ENCODE measurements at regions not wholly inside any gene's neighbourhood (a gene's known extent, or its start where the extent isn't known, plus 50 kb on each side); places are given as distances from the start of the nearest gene placed in this dataset.

DNA sequence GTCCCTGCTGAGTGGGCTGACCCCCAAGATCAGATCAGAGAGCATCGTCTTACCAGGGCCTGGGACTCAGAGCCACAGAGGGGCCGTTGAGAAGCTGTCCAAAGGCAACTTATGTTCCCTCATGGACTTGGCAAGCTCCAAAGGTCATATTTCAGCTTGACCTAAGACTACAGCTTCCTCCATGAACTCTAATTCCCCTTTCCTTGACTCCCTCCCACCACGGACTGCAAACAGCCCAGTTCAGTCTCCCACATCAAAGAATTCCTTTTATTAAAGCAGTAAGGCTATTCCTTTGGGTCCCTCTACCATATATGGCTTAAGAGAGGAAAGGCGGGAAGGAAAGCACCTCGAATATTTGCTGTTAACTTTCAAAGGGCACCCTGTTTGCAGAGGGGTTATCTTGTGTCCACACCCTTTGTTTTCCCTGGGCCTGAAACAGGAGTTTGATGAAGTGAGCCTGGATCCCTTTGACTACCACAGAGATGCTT, 146.1 kb upstream of the THBS1 start:
- no peaks in the 10 kb centered on the region for H3K9me3 ChIP-seq
- no peak overlapping the region for H3K4me2 ChIP-seq
- CTCF ChIA-PET = interaction anchor here (0.7 kb wide), 1 partner anchor 340 kb away, joined by 4 read pairs; no protein-coding TSS in a partner anchor
- DNase-seq (ENCODE audit: low read depth in 1 of 2, low spot score in 1 of 2) (no peak), FAIRE-seq (no peak), ATAC-seq (no peak)
- POLR2A ChIA-PET = no interaction called here
- TF ChIP-seq EHMT2 (IDR thresholded peaks at IDR 0.05; ENCODE audit: low read depth) (no peak), FOSL2 (IDR thresholded peaks at IDR 0.05) (no peak), FOSL2 (CRISPR knock-in tag; IDR thresholded peaks at IDR 0.05) (no peak), TP53 (CRISPR knock-in tag; IDR thresholded peaks at IDR 0.05) (no peak), CBX2 (IDR thresholded peaks at IDR 0.05; ENCODE audit: borderline replicate concordance, low read depth) (no peak)
- peaks cover 8% of the 10 kb centered on the region for H3K4me1 ChIP-seq
- no peak overlapping the region for H3K4me3 ChIP-seq
- no peak overlapping the region for H3K27ac ChIP-seq
- WGBS (ENCODE audit: missing lambda C conversion rate) = 48% methylated on average over 5 of the region's 5 CpGs

DNA sequence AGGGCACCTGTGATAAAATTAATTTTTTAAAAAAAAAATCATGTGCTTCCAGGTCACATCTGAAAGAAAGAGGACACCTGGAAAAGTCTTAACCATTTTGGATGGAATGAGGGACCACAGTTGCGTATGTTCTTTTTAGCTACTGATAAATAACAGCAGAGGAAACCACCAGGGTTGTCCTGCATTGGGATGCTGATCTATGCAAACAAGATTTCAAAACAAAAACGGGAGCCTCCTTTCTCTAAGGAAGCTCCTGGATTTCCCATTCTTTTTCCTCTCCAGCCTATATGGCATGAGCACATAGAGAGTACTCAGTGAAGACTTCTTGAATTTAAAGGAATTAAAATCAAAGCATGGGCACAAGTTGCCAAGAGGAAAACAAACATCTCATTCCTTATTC, 145.6 kb upstream of the THBS1 start:
- ATAC-seq (no peak), DNase-seq (ENCODE audit: low read depth in 1 of 2, low spot score in 1 of 2) (no peak), FAIRE-seq (no peak)
- TF ChIP-seq TP53 (CRISPR knock-in tag; IDR thresholded peaks at IDR 0.05) (no peak), NR3C1 (IDR thresholded peaks at IDR 0.05) (no peak), CHD2 (IDR thresholded peaks at IDR 0.05; ENCODE audit: low read length, partially characterized antibody) (no peak), FOXS1 (CRISPR knock-in tag; IDR thresholded peaks at IDR 0.05) (no peak), ZC3H11A (IDR thresholded peaks at IDR 0.05) (no peak), BHLHE40 (IDR thresholded peaks at IDR 0.05; ENCODE audit: low read depth, low read length) (no peak), FOSL2 (IDR thresholded peaks at IDR 0.05) (no peak), FOSL2 (CRISPR knock-in tag; IDR thresholded peaks at IDR 0.05) (no peak), GATA3 (IDR thresholded peaks at IDR 0.05; ENCODE audit: borderline replicate concordance) (no peak), ESRRA (IDR thresholded peaks at IDR 0.05; ENCODE audit: borderline replicate concordance, low read length) (no peak), FOSB (CRISPR knock-in tag; IDR thresholded peaks at IDR 0.05) (no peak), RNF2 (IDR thresholded peaks at IDR 0.05; ENCODE audit: borderline replicate concordance, low read depth) (no peak), HDAC2 (IDR thresholded peaks at IDR 0.05) (no peak), CEBPB (IDR thresholded peaks at IDR 0.05) (no peak), EP300 (IDR thresholded peaks at IDR 0.05) (no peak)
- 64% methylated on average over 2 of the region's 2 CpGs for WGBS (ENCODE audit: missing lambda C conversion rate)
- no peak overlapping the region for H3K4me3 ChIP-seq
- no peak overlapping the region for H3K4me2 ChIP-seq
- H3K4me1 ChIP-seq = peaks cover 4% of the 10 kb centered on the region; the same call in 2 of the 3 replicates
- H3K27ac ChIP-seq = no peak overlapping the region
- H3K9me3 ChIP-seq = no peaks in the 10 kb centered on the region
- ChIA-PET CTCF (interaction anchor here (0.7 kb wide), 1 partner anchor 341 kb away, joined by 4 read pairs; no protein-coding TSS in a partner anchor), POLR2A (no interaction called here)

DNA sequence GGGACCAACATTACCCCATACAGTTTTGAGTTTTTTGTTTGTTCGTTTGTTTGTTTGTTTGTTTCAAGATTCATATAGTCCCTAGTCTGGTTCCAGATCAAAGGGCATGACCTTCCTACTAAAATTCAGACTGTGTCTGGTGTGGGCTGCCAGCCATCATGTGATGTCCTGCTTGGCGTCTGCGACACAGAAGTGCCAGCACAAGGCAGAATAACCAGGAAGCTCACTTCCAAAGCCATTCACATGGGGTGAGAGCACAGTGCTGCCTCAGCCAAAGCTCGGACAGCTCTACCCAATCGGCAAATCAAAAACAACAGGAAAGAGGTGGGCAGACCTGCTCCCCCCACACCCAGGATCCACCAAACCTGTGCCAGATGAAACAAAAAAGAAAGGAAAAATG, 142.6 kb upstream of the THBS1 start:
- ATAC-seq (no peak), FAIRE-seq (no peak)
- CTCF ChIA-PET = interaction anchor here (0.5 to 1.0 kb wide), 2 partner anchors 69 to 214 kb away, joined by 3 read pairs; no protein-coding TSS in a partner anchor

More for the DNA sequence above, 142.6 kb upstream of the THBS1 start:
- H3K9me3 ChIP-seq = no peaks in the 10 kb centered on the region
- H3K4me3 ChIP-seq = no peak overlapping the region
- no peak overlapping the region for H3K27ac ChIP-seq
- no peak for DNase-seq (ENCODE audit: low read depth in 1 of 2, low spot score in 1 of 2)
- WGBS (ENCODE audit: missing lambda C conversion rate) = 78% methylated on average over 5 of the region's 5 CpGs
- POLR2A ChIA-PET = no interaction called here
- no peak overlapping the region for H3K4me2 ChIP-seq
- TF ChIP-seq, protein P1, sequence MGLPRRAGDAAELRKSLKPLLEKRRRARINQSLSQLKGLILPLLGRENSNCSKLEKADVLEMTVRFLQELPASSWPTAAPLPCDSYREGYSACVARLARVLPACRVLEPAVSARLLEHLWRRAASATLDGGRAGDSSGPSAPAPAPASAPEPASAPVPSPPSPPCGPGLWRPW (IDR thresholded peaks at IDR 0.05) = no peak
- TF ChIP-seq, protein P2, sequence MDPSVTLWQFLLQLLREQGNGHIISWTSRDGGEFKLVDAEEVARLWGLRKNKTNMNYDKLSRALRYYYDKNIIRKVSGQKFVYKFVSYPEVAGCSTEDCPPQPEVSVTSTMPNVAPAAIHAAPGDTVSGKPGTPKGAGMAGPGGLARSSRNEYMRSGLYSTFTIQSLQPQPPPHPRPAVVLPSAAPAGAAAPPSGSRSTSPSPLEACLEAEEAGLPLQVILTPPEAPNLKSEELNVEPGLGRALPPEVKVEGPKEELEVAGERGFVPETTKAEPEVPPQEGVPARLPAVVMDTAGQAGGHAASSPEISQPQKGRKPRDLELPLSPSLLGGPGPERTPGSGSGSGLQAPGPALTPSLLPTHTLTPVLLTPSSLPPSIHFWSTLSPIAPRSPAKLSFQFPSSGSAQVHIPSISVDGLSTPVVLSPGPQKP (IDR thresholded peaks at IDR 0.05; ENCODE audit: low read depth, low read length) = no peak
- TF ChIP-seq HDAC2 (IDR thresholded peaks at IDR 0.05) (no peak), FOXS1 (CRISPR knock-in tag; IDR thresholded peaks at IDR 0.05) (no peak), ZC3H11A (IDR thresholded peaks at IDR 0.05) (no peak), HEYL (CRISPR knock-in tag; IDR thresholded peaks at IDR 0.05) (no peak), ESRRA (IDR thresholded peaks at IDR 0.05; ENCODE audit: borderline replicate concordance, low read length) (no peak), CEBPB (IDR thresholded peaks at IDR 0.05) (no peak), EHF (CRISPR knock-in tag; IDR thresholded peaks at IDR 0.05) (no peak), RFX5 (IDR thresholded peaks at IDR 0.05) (no peak), BHLHE40 (IDR thresholded peaks at IDR 0.05; ENCODE audit: low read depth, low read length) (no peak), KDM5A (IDR thresholded peaks at IDR 0.05) (no peak), HOXA7 (CRISPR knock-in tag; IDR thresholded peaks at IDR 0.05) (no peak), HOXB13 (CRISPR knock-in tag; IDR thresholded peaks at IDR 0.05; ENCODE audit: low read depth) (no peak), JUN (IDR thresholded peaks at IDR 0.05) (no peak)
- TF ChIP-seq, protein P3, sequence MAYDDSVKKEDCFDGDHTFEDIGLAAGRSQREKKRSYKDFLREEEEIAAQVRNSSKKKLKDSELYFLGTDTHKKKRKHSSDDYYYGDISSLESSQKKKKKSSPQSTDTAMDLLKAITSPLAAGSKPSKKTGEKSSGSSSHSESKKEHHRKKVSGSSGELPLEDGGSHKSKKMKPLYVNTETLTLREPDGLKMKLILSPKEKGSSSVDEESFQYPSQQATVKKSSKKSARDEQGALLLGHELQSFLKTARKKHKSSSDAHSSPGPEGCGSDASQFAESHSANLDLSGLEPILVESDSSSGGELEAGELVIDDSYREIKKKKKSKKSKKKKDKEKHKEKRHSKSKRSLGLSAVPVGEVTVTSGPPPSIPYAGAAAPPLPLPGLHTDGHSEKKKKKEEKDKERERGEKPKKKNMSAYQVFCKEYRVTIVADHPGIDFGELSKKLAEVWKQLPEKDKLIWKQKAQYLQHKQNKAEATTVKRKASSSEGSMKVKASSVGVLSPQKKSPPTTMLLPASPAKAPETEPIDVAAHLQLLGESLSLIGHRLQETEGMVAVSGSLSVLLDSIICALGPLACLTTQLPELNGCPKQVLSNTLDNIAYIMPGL (CRISPR knock-in tag; IDR thresholded peaks at IDR 0.05; ENCODE audit: borderline replicate concordance) = no peak
- H3K4me1 ChIP-seq = peaks cover 4% of the 10 kb centered on the region; the same call in 2 of the 3 replicates

Data from A549 (cell line).